HG03520 (cell line): ENCODE measurements at regions not wholly inside any gene's neighbourhood (a gene's known extent, or its start where the extent isn't known, plus 50 kb on each side); places are given as distances from the start of the nearest gene placed in this dataset.

ENCODE experiments used
- ATAC-seq: cut with Tn5 transposase; IDR thresholded peaks from one replicate; pipeline ENCODE4 v1.9.1; 2021; ENCODE audit warnings: mild to moderate bottlenecking, moderate library complexity; ENCODE audit not compliant: unreplicated experiment

GRCh38 chr9:81490605-81491331 lies 198.6 kb downstream of the TLE1 start:
- ATAC-seq: no peak

- ATAC-seq: no peak
Measured at GRCh38 chr9:81489046-81489445, 200.3 kb downstream of the TLE1 start.

GRCh38 chr9:81480828-81481604 lies 208.3 kb downstream of the TLE1 start:
- ATAC-seq: no peak

- no peak for ATAC-seq
Measured at GRCh38 chr9:81479573-81479972, 209.8 kb downstream of the TLE1 start.

- no peak for ATAC-seq
Measured at GRCh38 chr9:81477669-81478068, 211.7 kb downstream of the TLE1 start.

GRCh38 chr9:81476813-81477490 lies 212.4 kb downstream of the TLE1 start:
- ATAC-seq: no peak

GRCh38 chr9:81474792-81475191 lies 214.6 kb downstream of the TLE1 start:
- ATAC-seq: no peak

GRCh38 chr9:81474125-81474524 lies 215.2 kb downstream of the TLE1 start:
- ATAC-seq: no peak

- no peak for ATAC-seq
Measured at GRCh38 chr9:81473708-81474107, 215.6 kb downstream of the TLE1 start.

GRCh38 chr9:81473206-81473605 lies 216.1 kb downstream of the TLE1 start:
- ATAC-seq: no peak

- ATAC-seq: no peak
Measured at GRCh38 chr9:81472701-81473100, 216.6 kb downstream of the TLE1 start.

- ATAC-seq: no peak
Measured at GRCh38 chr9:81470864-81471263, 218.5 kb downstream of the TLE1 start.

GRCh38 chr9:81468084-81468595 lies 221.2 kb downstream of the TLE1 start:
- ATAC-seq: no peak

GRCh38 chr9:81466981-81467380 lies 222.4 kb downstream of the TLE1 start:
- no peak for ATAC-seq

- no peak for ATAC-seq
Measured at GRCh38 chr9:81465468-81466011, 223.8 kb downstream of the TLE1 start.

GRCh38 chr9:81462801-81463200 lies 226.5 kb downstream of the TLE1 start:
- ATAC-seq: no peak

GRCh38 chr9:81461196-81461595 lies 228.2 kb downstream of the TLE1 start:
- no peak for ATAC-seq

GRCh38 chr9:81460693-81461092 lies 228.7 kb downstream of the TLE1 start:
- ATAC-seq: no peak

GRCh38 chr9:81459591-81459990 lies 229.8 kb downstream of the TLE1 start:
- ATAC-seq: no peak

- no peak for ATAC-seq
Measured at GRCh38 chr9:81456431-81457006, 232.8 kb downstream of the TLE1 start.
